ENCODE measurements at regions not wholly inside any gene's neighbourhood (a gene's known extent, or its start where the extent isn't known, plus 50 kb on each side); places are given as distances from the start of the nearest gene placed in this dataset.

DNA sequence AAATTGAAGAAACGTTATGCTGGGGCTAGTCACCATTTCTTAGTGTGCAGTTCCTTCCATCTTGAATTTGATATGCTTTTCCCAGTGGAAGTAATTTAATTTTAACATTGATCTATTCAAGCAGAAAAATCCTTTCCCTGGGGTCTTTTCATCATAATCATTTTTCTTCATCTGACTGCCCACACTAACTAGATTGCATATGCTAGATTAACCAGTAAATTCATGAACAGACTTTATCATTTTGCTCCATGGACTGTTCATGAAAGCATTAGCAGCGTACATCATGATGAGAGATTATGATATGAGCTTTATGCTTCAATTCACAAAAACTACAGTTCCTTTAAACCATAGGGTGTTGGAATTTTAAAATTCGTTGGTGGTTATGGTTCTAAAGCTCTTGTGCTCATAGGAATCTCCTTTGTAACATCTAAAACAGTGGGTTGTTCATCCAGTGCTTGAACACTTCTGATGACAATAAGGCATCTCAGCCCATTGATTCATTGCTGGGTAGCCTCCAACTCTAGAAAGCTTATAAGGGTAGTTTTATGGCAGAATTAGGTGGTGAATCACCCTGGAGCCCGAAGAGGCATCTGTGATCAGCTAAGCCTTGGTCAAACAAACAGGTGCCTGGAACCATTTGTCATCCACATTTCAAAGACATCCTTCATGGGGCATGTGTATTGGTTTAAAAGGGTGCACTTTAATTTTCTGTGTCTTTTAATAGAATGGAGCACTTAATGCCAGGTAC is 77.2 kb upstream of the NDUFV2 start:
- ChIA-PET POLR2A (interaction anchor here (1.2 kb wide), 1 partner anchor 12 kb away, joined by 3 read pairs; no protein-coding TSS in a partner anchor), CTCF (interaction anchor here (1.2 kb wide), 1 partner anchor 8 kb away, joined by 4 read pairs; no protein-coding TSS in a partner anchor), RAD21 (ENCODE audit: low non-redundant PET in 1 of 2, low total read pairs in 2 of 2, uncharacterized antibody in 2 of 2, unreplicated experiment in 2 of 2) (no interaction called here)
- TF ChIP-seq EGR1 (IDR thresholded peaks at IDR 0.05; ENCODE audit: low read depth), result no peak
- TF ChIP-seq SRF (IDR thresholded peaks at IDR 0.05; ENCODE audit: low read depth), result no peak
- no peak for TF ChIP-seq RAD21 (IDR thresholded peaks at IDR 0.05; ENCODE audit: low read depth)
- TF ChIP-seq TCF7L2 (IDR thresholded peaks at IDR 0.05; ENCODE audit: borderline replicate concordance, extremely low read depth, insufficient read depth, insufficient read length), result peak; percentile 94
- TF ChIP-seq POLR2AphosphoS5 (IDR thresholded peaks at IDR 0.05; ENCODE audit: low read depth, low read length), result peak; percentile 54; the same call in 1 of the 2 replicates
- TF ChIP-seq, protein P1, sequence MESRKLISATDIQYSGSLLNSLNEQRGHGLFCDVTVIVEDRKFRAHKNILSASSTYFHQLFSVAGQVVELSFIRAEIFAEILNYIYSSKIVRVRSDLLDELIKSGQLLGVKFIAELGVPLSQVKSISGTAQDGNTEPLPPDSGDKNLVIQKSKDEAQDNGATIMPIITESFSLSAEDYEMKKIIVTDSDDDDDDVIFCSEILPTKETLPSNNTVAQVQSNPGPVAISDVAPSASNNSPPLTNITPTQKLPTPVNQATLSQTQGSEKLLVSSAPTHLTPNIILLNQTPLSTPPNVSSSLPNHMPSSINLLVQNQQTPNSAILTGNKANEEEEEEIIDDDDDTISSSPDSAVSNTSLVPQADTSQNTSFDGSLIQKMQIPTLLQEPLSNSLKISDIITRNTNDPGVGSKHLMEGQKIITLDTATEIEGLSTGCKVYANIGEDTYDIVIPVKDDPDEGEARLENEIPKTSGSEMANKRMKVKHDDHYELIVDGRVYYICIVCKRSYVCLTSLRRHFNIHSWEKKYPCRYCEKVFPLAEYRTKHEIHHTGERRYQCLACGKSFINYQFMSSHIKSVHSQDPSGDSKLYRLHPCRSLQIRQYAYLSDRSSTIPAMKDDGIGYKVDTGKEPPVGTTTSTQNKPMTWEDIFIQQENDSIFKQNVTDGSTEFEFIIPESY (IDR thresholded peaks at IDR 0.05; ENCODE audit: extremely low read depth, insufficient replicate concordance, low read length), result no peak
- TF ChIP-seq, protein P2, sequence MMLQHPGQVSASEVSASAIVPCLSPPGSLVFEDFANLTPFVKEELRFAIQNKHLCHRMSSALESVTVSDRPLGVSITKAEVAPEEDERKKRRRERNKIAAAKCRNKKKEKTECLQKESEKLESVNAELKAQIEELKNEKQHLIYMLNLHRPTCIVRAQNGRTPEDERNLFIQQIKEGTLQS (IDR thresholded peaks at IDR 0.05), result no peak
- no peak for TF ChIP-seq YY1 (IDR thresholded peaks at IDR 0.05; ENCODE audit: extremely low read depth, insufficient replicate concordance, low read depth, low read length)
- TF ChIP-seq, protein P3, sequence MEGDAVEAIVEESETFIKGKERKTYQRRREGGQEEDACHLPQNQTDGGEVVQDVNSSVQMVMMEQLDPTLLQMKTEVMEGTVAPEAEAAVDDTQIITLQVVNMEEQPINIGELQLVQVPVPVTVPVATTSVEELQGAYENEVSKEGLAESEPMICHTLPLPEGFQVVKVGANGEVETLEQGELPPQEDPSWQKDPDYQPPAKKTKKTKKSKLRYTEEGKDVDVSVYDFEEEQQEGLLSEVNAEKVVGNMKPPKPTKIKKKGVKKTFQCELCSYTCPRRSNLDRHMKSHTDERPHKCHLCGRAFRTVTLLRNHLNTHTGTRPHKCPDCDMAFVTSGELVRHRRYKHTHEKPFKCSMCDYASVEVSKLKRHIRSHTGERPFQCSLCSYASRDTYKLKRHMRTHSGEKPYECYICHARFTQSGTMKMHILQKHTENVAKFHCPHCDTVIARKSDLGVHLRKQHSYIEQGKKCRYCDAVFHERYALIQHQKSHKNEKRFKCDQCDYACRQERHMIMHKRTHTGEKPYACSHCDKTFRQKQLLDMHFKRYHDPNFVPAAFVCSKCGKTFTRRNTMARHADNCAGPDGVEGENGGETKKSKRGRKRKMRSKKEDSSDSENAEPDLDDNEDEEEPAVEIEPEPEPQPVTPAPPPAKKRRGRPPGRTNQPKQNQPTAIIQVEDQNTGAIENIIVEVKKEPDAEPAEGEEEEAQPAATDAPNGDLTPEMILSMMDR (IDR thresholded peaks at IDR 0.05 in 2 of 3, conservative IDR thresholded peaks at IDR 0.05 in 1 of 3; ENCODE audit: borderline replicate concordance in 1 of 3, insufficient read depth in 1 of 3, low read depth in 2 of 3, low read length in 2 of 3), result no peak
- TF ChIP-seq POLR2A (IDR thresholded peaks at IDR 0.05; ENCODE audit: borderline replicate concordance, extremely low read depth, insufficient read depth, insufficient read length), result no peak
- TF ChIP-seq CBX3 (IDR thresholded peaks at IDR 0.05; ENCODE audit: low read depth), result no peak
- TF ChIP-seq EZH2phosphoT487 (IDR thresholded peaks at IDR 0.05; ENCODE audit: borderline replicate concordance), result no peak
- TF ChIP-seq JUND (IDR thresholded peaks at IDR 0.05), result no peak
- TF ChIP-seq ZNF274 (IDR thresholded peaks at IDR 0.05; ENCODE audit: low read depth, low read length), result no peak
- peak; percentile 89 for DNase-seq (ENCODE audit: low read depth, low spot score)
- Histone ChIP-seq H3K27ac (ENCODE audit: low read depth, low read length) (peak overlapping the region; percentile 3; the same call in 1 of the 2 replicates), H3K79me2 (ENCODE audit: insufficient read depth, low read length) (no peaks in the 10 kb centered on the region), H3K36me3 (ENCODE audit: control insufficient read depth in 1 of 2, insufficient read depth in 2 of 2, low read length in 2 of 2) (no peaks in the 10 kb centered on the region), H3K4me1 (ENCODE audit: control insufficient read depth in 1 of 2, insufficient read depth in 2 of 2, low read length in 2 of 2) (peaks cover 28 to 63% of the 10 kb centered on the region in 2 experiments), H2AFZ (ENCODE audit: low read depth, low read length, poor library complexity, severe bottlenecking) (peak overlapping the region; percentile 29), H3K9me3 (ENCODE audit: control insufficient read depth in 1 of 2, insufficient read depth in 1 of 2, low read depth in 1 of 2, low read length in 2 of 2) (no peaks in the 10 kb centered on the region), H3K9ac (ENCODE audit: low read length) (no peak overlapping the region), H3K4me3 (replicated peaks in 1 of 2; ENCODE audit: low read depth in 1 of 2, low read length in 2 of 2) (peak overlapping the region in 1 of 2 experiments; percentile 7; a peak in 1 of 4 replicates), H3K9me2 (ENCODE audit: insufficient read depth) (no peaks in the 10 kb centered on the region), H3K27me3 (ENCODE audit: insufficient read depth, low read length) (no peaks in the 10 kb centered on the region), H3K4me2 (ENCODE audit: low read length) (peak overlapping the region; percentile 57), H4K20me1 (ENCODE audit: insufficient read depth) (no peaks in the 10 kb centered on the region)
- intact Hi-C loops (cut with micrococcal nuclease), result no loop called here
- peak; percentile 92 for ATAC-seq
- no TSS peak for BruUV-seq (replicated peaks)

All from HCT116 (cell line).